Lung (tissue), 11 donors: ENCODE measurements at regions not wholly inside any gene's neighbourhood (a gene's known extent, or its start where the extent isn't known, plus 50 kb on each side); places are given as distances from the start of the nearest gene placed in this dataset.
A peak's percentile ranks its signal among the peaks of the same experiment; 100 is the strongest.

Source experiments
- ATAC-seq: fragments of 200-7000 bp; cut with Tn5 transposase; one replicate; pipeline ENCODE4 v1.9.1; 2020; ENCODE audit warnings: moderate number of reproducible peaks; ENCODE audit not compliant: insufficient read depth, low FRiP score
- DNase-seq, 3 donors: peaks; one replicate each; pipeline ENCODE4 v3.0.0-alpha.2; 2013 to 2017
- H3K27ac ChIP-seq, 2 donors: one replicate each; pipeline ENCODE4 v1.5.1; 2013; ENCODE audit warnings: mild to moderate bottlenecking in 2 of 2, moderate library complexity in 2 of 2, control low read depth in 1 of 2, inconsistent platforms in 1 of 2, low read depth in 1 of 2, low read length in 1 of 2
- H3K27me3 ChIP-seq, 3 donors: one replicate each; pipeline ENCODE4 v1.5.1; 2013; ENCODE audit warnings: low read length in 2 of 3; ENCODE audit not compliant: control insufficient read depth in 3 of 3, insufficient read depth in 3 of 3
- H3K36me3 ChIP-seq, 4 donors: one replicate each; pipeline ENCODE4 v1.5.1; 2013; ENCODE audit warnings: low read length in 4 of 4, mild to moderate bottlenecking in 1 of 4, moderate library complexity in 1 of 4; ENCODE audit not compliant: control insufficient read depth in 4 of 4, insufficient read depth in 4 of 4
- H3K4me1 ChIP-seq, 5 donors: one replicate each; pipeline ENCODE4 v1.5.1; 2013; ENCODE audit warnings: low read length in 5 of 5, mild to moderate bottlenecking in 2 of 5, moderate library complexity in 1 of 5; ENCODE audit not compliant: control insufficient read depth in 5 of 5, insufficient read depth in 5 of 5
- H3K4me3 ChIP-seq: one replicate; pipeline ENCODE4 v1.5.1; 2013; ENCODE audit warnings: mild to moderate bottlenecking, control low read depth, moderate library complexity
- H3K9ac ChIP-seq, 2 donors: one replicate each; pipeline ENCODE4 v1.5.1; 2013; ENCODE audit warnings: low read length in 2 of 2, control low read depth in 1 of 2; ENCODE audit not compliant: insufficient read depth in 1 of 2
- H3K9me3 ChIP-seq, 4 donors: one replicate each; pipeline ENCODE4 v1.5.1; 2013; ENCODE audit warnings: low read length in 3 of 4, mild to moderate bottlenecking in 1 of 4, moderate library complexity in 1 of 4; ENCODE audit not compliant: control insufficient read depth in 4 of 4, insufficient read depth in 3 of 4
- WGBS, 2 donors: extraction: QIAGEN DNeasy Blood & Tissue Kit; methylation state at CpG; one replicate each; pipeline ENCODE4 v1.1.7; 2013; 5-methylcytosine and 5-hydroxymethylcytosine counted together
- TF ChIP-seq, protein P1 (sequence below): IDR thresholded peaks from 2 replicates; pipeline ENCODE4 v1.5.1; 2012; ENCODE audit warnings: mild to moderate bottlenecking; ENCODE audit errors: control extremely low read depth, extremely low read depth
- donor health status: control.
- donor health status: control.
- donor health status: Bipolar disorder and iron deficiency.
- donor health status: healthy.
- donor health status: DM: yes; HTN: yes; CAD: no.

DNA sequence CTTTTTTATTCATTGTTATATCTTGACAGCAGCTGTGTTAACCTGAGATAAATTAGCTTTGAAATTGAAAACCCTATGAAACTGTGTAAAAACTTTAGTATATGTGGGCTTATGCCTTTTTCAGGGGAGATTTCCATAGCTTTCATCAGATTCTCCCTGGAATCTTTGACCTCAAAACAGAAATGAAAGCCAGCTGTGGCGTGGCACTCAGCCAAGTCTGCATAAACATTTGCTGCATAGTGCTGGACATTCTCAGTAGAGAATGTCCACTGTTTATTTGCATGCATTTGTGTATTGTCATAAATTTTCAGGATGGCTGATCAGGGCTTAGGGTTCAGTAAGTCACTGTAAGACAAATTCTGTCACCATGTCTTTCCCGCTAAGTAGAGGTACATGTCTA lies 115.3 kb upstream of the NAP1L1 start:
- Histone ChIP-seq H3K9me3 (peaks cover 0 to 22% (median 15%) of the 10 kb centered on the region in 4 donors), H3K4me1 (no peaks in the 10 kb centered on the region)
- DNase-seq: peak; percentile 66 to 76 (median 71)

DNA sequence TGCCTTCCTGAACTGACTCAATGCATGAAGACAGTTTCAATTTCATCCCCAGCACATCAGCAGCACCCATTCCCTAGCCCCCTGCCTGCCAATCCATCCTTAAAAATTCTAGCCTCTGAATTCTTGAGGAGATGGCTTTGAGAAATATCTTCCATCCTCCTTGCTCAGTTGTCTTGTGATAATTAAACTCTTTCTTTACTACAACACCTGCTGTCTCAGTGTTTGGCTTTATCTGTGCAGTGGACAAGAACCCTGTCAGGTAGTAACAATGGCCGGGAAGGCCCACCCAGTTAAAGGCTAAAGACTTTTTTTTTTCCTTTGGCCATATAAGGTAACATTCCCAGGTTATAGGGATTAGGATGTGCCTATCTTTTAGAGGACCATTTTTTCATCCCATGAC lies 114.4 kb upstream of the NAP1L1 start:
- Histone ChIP-seq H3K9ac (no peak overlapping the region), H3K9me3 (peaks cover 0 to 22% (median 15%) of the 10 kb centered on the region in 4 donors), H3K27me3 (no peaks in the 10 kb centered on the region), H3K4me3 (no peak overlapping the region), H3K27ac (no peak overlapping the region), H3K4me1 (no peaks in the 10 kb centered on the region), H3K36me3 (peaks cover 0 to 3% (median 0%) of the 10 kb centered on the region in 4 donors)
- ATAC-seq: no peak
- WGBS, 2 donors: 92 to 100% methylated on average over 1 of the region's 1 CpG
- TF ChIP-seq, protein P1, sequence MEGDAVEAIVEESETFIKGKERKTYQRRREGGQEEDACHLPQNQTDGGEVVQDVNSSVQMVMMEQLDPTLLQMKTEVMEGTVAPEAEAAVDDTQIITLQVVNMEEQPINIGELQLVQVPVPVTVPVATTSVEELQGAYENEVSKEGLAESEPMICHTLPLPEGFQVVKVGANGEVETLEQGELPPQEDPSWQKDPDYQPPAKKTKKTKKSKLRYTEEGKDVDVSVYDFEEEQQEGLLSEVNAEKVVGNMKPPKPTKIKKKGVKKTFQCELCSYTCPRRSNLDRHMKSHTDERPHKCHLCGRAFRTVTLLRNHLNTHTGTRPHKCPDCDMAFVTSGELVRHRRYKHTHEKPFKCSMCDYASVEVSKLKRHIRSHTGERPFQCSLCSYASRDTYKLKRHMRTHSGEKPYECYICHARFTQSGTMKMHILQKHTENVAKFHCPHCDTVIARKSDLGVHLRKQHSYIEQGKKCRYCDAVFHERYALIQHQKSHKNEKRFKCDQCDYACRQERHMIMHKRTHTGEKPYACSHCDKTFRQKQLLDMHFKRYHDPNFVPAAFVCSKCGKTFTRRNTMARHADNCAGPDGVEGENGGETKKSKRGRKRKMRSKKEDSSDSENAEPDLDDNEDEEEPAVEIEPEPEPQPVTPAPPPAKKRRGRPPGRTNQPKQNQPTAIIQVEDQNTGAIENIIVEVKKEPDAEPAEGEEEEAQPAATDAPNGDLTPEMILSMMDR: no peak
- DNase-seq: no peak

More for the DNA sequence above, 115.3 kb upstream of the NAP1L1 start:
- TF ChIP-seq, protein P1: no peak
- no peak overlapping the region for H3K27ac ChIP-seq
- H3K27me3 ChIP-seq: no peaks in the 10 kb centered on the region
- peaks cover 0 to 3% (median 0%) of the 10 kb centered on the region in 4 donors for H3K36me3 ChIP-seq
- WGBS, 2 donors: 71 to 80% methylated on average over 2 of the region's 2 CpGs
- no peak overlapping the region for H3K9ac ChIP-seq
- H3K4me3 ChIP-seq: no peak overlapping the region
- no peak for ATAC-seq

DNA sequence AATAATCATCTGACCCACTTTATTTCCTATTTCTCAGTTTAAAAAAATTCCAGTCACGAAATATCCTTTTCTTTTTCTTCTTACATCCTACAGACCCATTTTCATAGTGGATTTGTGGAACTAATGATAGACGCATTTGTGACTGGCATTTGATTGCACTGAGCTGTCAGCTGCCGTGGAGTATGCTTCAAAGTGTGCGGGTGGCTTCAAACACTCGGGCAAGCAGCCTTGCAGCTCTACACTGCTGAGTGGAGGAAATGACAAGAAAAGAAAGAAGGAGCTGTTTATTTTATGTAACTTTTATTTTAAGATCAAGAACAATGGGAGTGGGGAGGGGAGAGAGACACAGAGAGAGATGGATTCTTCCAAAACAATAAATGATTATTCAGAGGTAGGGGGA lies 112.8 kb upstream of the NAP1L1 start:
- TF ChIP-seq, protein P1: no peak
- H3K27ac ChIP-seq: no peak overlapping the region
- peaks cover 0 to 22% (median 9%) of the 10 kb centered on the region in 4 donors for H3K9me3 ChIP-seq
- H3K9ac ChIP-seq: no peak overlapping the region
- peak in 1 of 3 donors; percentile 18 for DNase-seq
- peaks cover 0 to 3% (median 0%) of the 10 kb centered on the region in 4 donors for H3K36me3 ChIP-seq
- no peak overlapping the region for H3K4me3 ChIP-seq
- no peaks in the 10 kb centered on the region for H3K4me1 ChIP-seq
- WGBS, 2 donors: 54 to 76% methylated on average over 5 of the region's 5 CpGs
- no peaks in the 10 kb centered on the region for H3K27me3 ChIP-seq
- ATAC-seq: no peak

DNA sequence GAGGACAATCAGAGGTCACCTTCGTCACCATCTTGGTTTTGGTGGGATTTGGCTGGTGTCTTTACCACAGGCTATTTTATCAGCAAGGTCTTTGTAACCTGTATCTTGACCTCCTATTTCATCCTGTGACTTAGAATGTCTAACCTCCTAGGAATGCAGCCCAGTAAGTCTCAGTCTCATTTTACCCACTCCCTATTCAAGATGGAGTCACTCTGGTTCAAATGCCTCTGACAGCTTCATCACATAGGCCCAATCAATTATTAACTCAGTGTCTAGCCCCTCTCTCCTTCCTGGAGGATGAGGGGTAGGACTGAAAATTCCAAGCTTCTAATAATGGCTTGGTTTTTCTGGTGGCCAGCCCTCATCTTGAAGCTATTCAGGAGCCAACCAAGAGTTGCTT lies 111.4 kb upstream of the NAP1L1 start:
- no peak for DNase-seq

More for the DNA sequence above, 111.4 kb upstream of the NAP1L1 start:
- H3K36me3 ChIP-seq: peaks cover 0 to 3% (median 0%) of the 10 kb centered on the region in 4 donors
- TF ChIP-seq, protein P1: no peak
- no peak overlapping the region for H3K4me3 ChIP-seq
- H3K27ac ChIP-seq: no peak overlapping the region
- 51 to 82% methylated on average over 1 of the region's 1 CpG for WGBS, 2 donors
- ATAC-seq: no peak
- H3K9ac ChIP-seq: no peak overlapping the region
- no peaks in the 10 kb centered on the region for H3K27me3 ChIP-seq
- H3K4me1 ChIP-seq: no peaks in the 10 kb centered on the region
- H3K9me3 ChIP-seq: peaks cover 0 to 22% (median 8%) of the 10 kb centered on the region in 4 donors
